OCI-LY3 (cell line): ENCODE measurements at regions not wholly inside any gene's neighbourhood (a gene's known extent, or its start where the extent isn't known, plus 50 kb on each side); places are given as distances from the start of the nearest gene placed in this dataset.

Source experiments
- CTCF ChIP-seq: fragments of 200-600, 300-600 bp; sonication (generic); IDR thresholded peaks from 2 replicates; pipeline ENCODE4 v1.5.1; 2014; ENCODE audit warnings: antibody characterized with exemption, low read length, low read depth
- EZH2phosphoT487 ChIP-seq: fragments of 200-600 bp; shearing (Covaris generic); IDR thresholded peaks from 2 replicates; pipeline ENCODE4 v1.6.1; 2018; ENCODE audit warnings: antibody characterized with exemption, mixed run types, low read depth

GRCh38 chr10:29738341-29738740 lies 103.6 kb upstream of the SVIL start:
- no peak for TF ChIP-seq EZH2phosphoT487
- TF ChIP-seq CTCF: no peak
